ENCODE measurements at regions not wholly inside any gene's neighbourhood (a gene's known extent, or its start where the extent isn't known, plus 50 kb on each side); places are given as distances from the start of the nearest gene placed in this dataset.

DNA sequence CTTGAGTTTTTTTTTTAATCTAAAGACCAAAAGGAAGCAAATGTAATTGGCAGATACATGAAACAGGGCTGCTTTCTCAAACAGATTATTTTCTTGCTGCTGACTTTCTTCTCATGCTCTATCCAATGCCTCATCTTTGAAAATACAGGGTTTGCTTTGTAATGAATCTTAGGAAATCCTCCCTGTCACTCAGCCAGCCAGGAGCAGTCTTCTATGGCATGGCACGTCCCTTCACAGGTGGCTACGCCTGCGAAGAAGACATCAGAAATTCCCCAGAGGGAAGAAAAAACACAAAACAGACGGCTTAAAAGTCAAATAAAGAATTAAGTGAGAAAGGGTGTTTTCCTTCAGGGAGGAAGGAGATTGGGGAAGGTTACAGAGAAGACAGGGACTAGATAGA lies 242.5 kb downstream of the IGSF11 start:
- TF ChIP-seq ZNF8 (CRISPR knock-in tag; IDR thresholded peaks at IDR 0.05), result no peak
- no peak for TF ChIP-seq RARB (CRISPR knock-in tag; IDR thresholded peaks at IDR 0.05)
- TF ChIP-seq ZFP3 (CRISPR knock-in tag; IDR thresholded peaks at IDR 0.05), result no peak
- TF ChIP-seq TSHZ2 (CRISPR knock-in tag; IDR thresholded peaks at IDR 0.05), result no peak
- TF ChIP-seq ISL1 (CRISPR knock-in tag; IDR thresholded peaks at IDR 0.05), result no peak
- no peak for TF ChIP-seq ESRRG (CRISPR knock-in tag; IDR thresholded peaks at IDR 0.05)

Measured in SK-N-SH treated with all-trans-retinoic acid at 6 μM for 48 hours (cell line).